IMR-90 (cell line): ENCODE measurements at regions not wholly inside any gene's neighbourhood (a gene's known extent, or its start where the extent isn't known, plus 50 kb on each side); places are given as distances from the start of the nearest gene placed in this dataset.

Experiments used
- ATAC-seq: fragments of 200-7000 bp; cut with Tn5 transposase; 2 replicates; pipeline ENCODE4 v1.9.1; 2020; ENCODE audit warnings: low read depth, mild to moderate bottlenecking, moderate library complexity
- BruUV-seq: library from RNA; stranded (reverse); fragments of 400-500 nt; replicated peaks from 2 replicates; lab custom pipeline; 2021; lab: Mats Ljungman, UMichigan
- CTCF ChIA-PET: fragments of 300-600 bp; formaldehyde crosslinking; extraction: SDS; loops from one replicate; lab custom pipeline; 2021; ENCODE audit warnings: antibody characterized with exemption; lab: Yijun Ruan, JAX
- POLR2A ChIA-PET: fragments of 300-600 bp; sonication (Branson Sonifier 250); formaldehyde crosslinking; loops from one replicate; lab custom pipeline; 2022; ENCODE audit warnings: antibody characterized with exemption; ENCODE audit not compliant: unreplicated experiment; lab: Charles Lee
- DNase-seq: peaks from one replicate; pipeline ENCODE4 v3.0.0; 2013
- H2AFZ ChIP-seq: replicated peaks from 2 replicates; pipeline ENCODE3; 2013; ENCODE audit warnings: low read length, mild to moderate bottlenecking; ENCODE audit not compliant: poor library complexity
- H2AK5ac ChIP-seq: 2 replicates; pipeline ENCODE4 v1.6.1; 2013; ENCODE audit warnings: low read depth, low read length, inconsistent platforms
- H2AK9ac ChIP-seq: replicated peaks from 2 replicates; pipeline ENCODE3; 2013; ENCODE audit warnings: mild to moderate bottlenecking, low read depth, low read length, moderate library complexity; ENCODE audit not compliant: poor library complexity
- H2BK120ac ChIP-seq: 2 replicates; pipeline ENCODE4 v1.6.1; 2013; ENCODE audit warnings: low read depth, low read length, inconsistent platforms
- H2BK15ac ChIP-seq: 3 replicates; pipeline ENCODE4 v1.6.1; 2013; ENCODE audit warnings: low read depth, low read length, inconsistent platforms
- H2BK20ac ChIP-seq: 2 replicates; pipeline ENCODE4 v1.6.1; 2013; ENCODE audit warnings: low read depth, mild to moderate bottlenecking, inconsistent platforms, low read length, moderate library complexity
- H2BK5ac ChIP-seq: 2 replicates; pipeline ENCODE4 v1.6.1; 2013; ENCODE audit warnings: mild to moderate bottlenecking, low read depth, low read length, inconsistent platforms; ENCODE audit not compliant: poor library complexity, severe bottlenecking
- H3K14ac ChIP-seq: replicated peaks from 2 replicates; pipeline ENCODE4 v1.6.1; 2013; ENCODE audit warnings: low read depth, low read length, inconsistent platforms
- H3K18ac ChIP-seq: 2 replicates; pipeline ENCODE4 v1.6.1; 2013; ENCODE audit warnings: low read depth, low read length, control low read depth
- H3K23ac ChIP-seq: 2 replicates; pipeline ENCODE4 v1.6.1; 2013; ENCODE audit warnings: low read depth, low read length, inconsistent platforms
- H3K27ac ChIP-seq: 2 replicates; pipeline ENCODE4 v1.5.1; 2013; ENCODE audit warnings: mild to moderate bottlenecking, control low read depth, low read length; ENCODE audit not compliant: insufficient read depth
- H3K27me3 ChIP-seq: 2 replicates; pipeline ENCODE4 v1.6.1; 2013; ENCODE audit warnings: low read length; ENCODE audit not compliant: control insufficient read depth, insufficient read depth
- H3K36me3 ChIP-seq: 2 replicates; pipeline ENCODE4 v1.6.1; 2013; ENCODE audit warnings: low read length, mixed read lengths; ENCODE audit not compliant: control insufficient read depth, insufficient read depth
- H3K4ac ChIP-seq: 2 replicates; pipeline ENCODE4 v1.6.1; 2013; ENCODE audit warnings: low read depth, low read length, inconsistent platforms
- H3K4me1 ChIP-seq: 2 replicates; pipeline ENCODE4 v1.6.1; 2013; ENCODE audit warnings: low read length, mixed read lengths; ENCODE audit not compliant: control insufficient read depth, insufficient read depth
- H3K4me2 ChIP-seq: 2 replicates; pipeline ENCODE4 v1.6.1; 2013; ENCODE audit warnings: low read depth, mild to moderate bottlenecking, control low read depth, low read length, moderate library complexity
- H3K4me3 ChIP-seq: 2 replicates; pipeline ENCODE4 v1.5.1; 2013; ENCODE audit warnings: low read depth, mild to moderate bottlenecking, control low read depth, low read length, moderate library complexity; ENCODE audit not compliant: insufficient read depth
- H3K56ac ChIP-seq: 2 replicates; pipeline ENCODE4 v1.6.1; 2013; ENCODE audit warnings: low read length, inconsistent platforms; ENCODE audit not compliant: insufficient read depth; ENCODE audit errors: extremely low read depth
- H3K79me1 ChIP-seq, 2 experiments: 2 replicates each; pipeline ENCODE4 v1.6.1; 2013; ENCODE audit warnings: low read length in 2 of 2, inconsistent platforms in 1 of 2, low read depth in 1 of 2
- H3K9ac ChIP-seq: 2 replicates; pipeline ENCODE4 v1.6.1; 2013; ENCODE audit warnings: low read depth, low read length, control low read depth
- H3K9me1 ChIP-seq: 2 replicates; pipeline ENCODE4 v1.6.1; 2013; ENCODE audit warnings: low read length, inconsistent platforms; ENCODE audit not compliant: insufficient read depth
- H3K9me3 ChIP-seq: 2 replicates; pipeline ENCODE4 v1.6.1; 2013; ENCODE audit warnings: low read length; ENCODE audit not compliant: control insufficient read depth, insufficient read depth
- H4K20me1 ChIP-seq: 2 replicates; pipeline ENCODE4 v1.6.1; 2013; ENCODE audit warnings: low read length, inconsistent platforms; ENCODE audit not compliant: insufficient read depth
- H4K5ac ChIP-seq: 2 replicates; pipeline ENCODE4 v1.6.1; 2013; ENCODE audit warnings: mild to moderate bottlenecking, low read depth, low read length, control low read depth
- H4K8ac ChIP-seq, 2 experiments: 2 replicates each; pipeline ENCODE4 v1.6.1; 2013; ENCODE audit warnings: low read depth in 2 of 2, low read length in 2 of 2, control low read depth in 1 of 2, inconsistent platforms in 1 of 2
- H4K91ac ChIP-seq: 2 replicates; pipeline ENCODE4 v1.6.1; 2013; ENCODE audit warnings: low read depth, low read length, inconsistent platforms; ENCODE audit not compliant: insufficient read depth
- CEBPB ChIP-seq: IDR thresholded peaks from 2 replicates; pipeline ENCODE4 v1.6.1; 2012; ENCODE audit warnings: low read depth, low read length, improper control_type of control experiment
- CHD1 ChIP-seq: IDR thresholded peaks from 2 replicates; pipeline ENCODE4 v1.6.1; 2012; ENCODE audit warnings: low read depth, low read length, improper control_type of control experiment
- FOS ChIP-seq: fragments of 150-350 bp; IDR thresholded peaks from 2 replicates; pipeline ENCODE4 v1.6.1; 2016; ENCODE audit warnings: low read depth, low read length
- MAFK ChIP-seq: IDR thresholded peaks from 2 replicates; pipeline ENCODE4 v1.6.1; 2012; ENCODE audit warnings: low read depth, low read length, improper control_type of control experiment
- MAZ ChIP-seq: IDR thresholded peaks from 2 replicates; pipeline ENCODE4 v1.6.1; 2012; ENCODE audit warnings: low read depth, mild to moderate bottlenecking, low read length, improper control_type of control experiment, moderate library complexity, borderline replicate concordance
- MXI1 ChIP-seq: IDR thresholded peaks from 2 replicates; pipeline ENCODE4 v1.6.1; 2012; ENCODE audit warnings: low read depth, mild to moderate bottlenecking, low read length, moderate library complexity, borderline replicate concordance
- NFE2L2 ChIP-seq: fragments of 150-350 bp; IDR thresholded peaks from 2 replicates; pipeline ENCODE4 v1.6.1; 2016; ENCODE audit warnings: low read depth, mild to moderate bottlenecking, low read length
- POLR2A ChIP-seq: IDR thresholded peaks from 2 replicates; pipeline ENCODE4 v1.6.1; 2012; ENCODE audit warnings: mild to moderate bottlenecking, low read depth, low read length
- RAD21 ChIP-seq: IDR thresholded peaks from 2 replicates; pipeline ENCODE4 v1.6.1; 2012; ENCODE audit warnings: low read length, improper control_type of control experiment
- WGBS, 2 experiments: methylation state at CpG; one replicate each; pipeline versions ENCODE4 v1.1.5 to v1.1.7; 2013; ENCODE audit warnings: missing lambda C conversion rate in 2 of 2; ENCODE audit not compliant: insufficient read length in 1 of 2; ENCODE audit errors: extremely low coverage in 2 of 2; 5-methylcytosine and 5-hydroxymethylcytosine counted together
- dilution Hi-C: fragments of 300-500 bp; cut with HindIII; formaldehyde crosslinking; loops from one replicate; pipeline ENCODE4 v1.14.3; 2018; ENCODE audit warnings: low sequenced_read_pairs; ENCODE audit not compliant: unreplicated experiment
- in situ Hi-C: fragments of 300-500 bp; cut with MboI; formaldehyde crosslinking; loops from 3 replicates; pipeline ENCODE4 v1.14.3; 2019; ENCODE audit warnings: low sequenced_read_pairs, inconsistent platforms, mixed read lengths
- intact Hi-C: fragments of 100-400 bp; cut with micrococcal nuclease; formaldehyde crosslinking; loops from 2 replicates; pipeline ENCODE4 v1.10.0; 2022

GRCh38 chr20:51876313-51876940 is 74.1 kb upstream of the SALL4 start:
- H3K56ac ChIP-seq, result no peak overlapping the region
- no peak overlapping the region for H2AK5ac ChIP-seq
- BruUV-seq, result no TSS peak
- no peaks in the 10 kb centered on the region for H3K9me1 ChIP-seq
- DNase-seq (no peak), ATAC-seq (no peak)
- no peak overlapping the region for H2BK20ac ChIP-seq
- no peak overlapping the region for H2AK9ac ChIP-seq
- dilution Hi-C loops (no loop called here), intact Hi-C loops (no loop called here), in situ Hi-C loops (no loop called here)
- H3K14ac ChIP-seq, result no peak overlapping the region
- H4K5ac ChIP-seq, result no peak overlapping the region
- POLR2A ChIA-PET, result no interaction called here
- H3K4me1 ChIP-seq, result no peaks in the 10 kb centered on the region
- H3K27ac ChIP-seq, result no peak overlapping the region
- no peak overlapping the region for H2BK120ac ChIP-seq
- H2BK15ac ChIP-seq, result no peak overlapping the region
- H3K4me2 ChIP-seq, result no peak overlapping the region
- no peaks in the 10 kb centered on the region for H3K79me1 ChIP-seq
- no peak for TF ChIP-seq MAZ
- no peak for TF ChIP-seq CEBPB
- no peak for TF ChIP-seq RAD21
- no peak for TF ChIP-seq MAFK
- no peak for TF ChIP-seq MXI1
- no peak for TF ChIP-seq FOS
- no peak for TF ChIP-seq POLR2A
- no peak for TF ChIP-seq CHD1
- no peak for TF ChIP-seq NFE2L2
- H3K9me3 ChIP-seq, result no peaks in the 10 kb centered on the region
- no peak overlapping the region for H3K4me3 ChIP-seq
- no peaks in the 10 kb centered on the region for H4K20me1 ChIP-seq
- H3K4ac ChIP-seq, result no peak overlapping the region
- H3K23ac ChIP-seq, result no peak overlapping the region
- no CpG with 5 or more reads among the region's 8 CpGs for WGBS, 2 experiments
- no peak overlapping the region for H4K8ac ChIP-seq
- no peak overlapping the region for H3K18ac ChIP-seq
- H3K9ac ChIP-seq, result no peak overlapping the region
- no peak overlapping the region for H2AFZ ChIP-seq
- CTCF ChIA-PET, result no interaction called here
- no peaks in the 10 kb centered on the region for H3K36me3 ChIP-seq
- H4K91ac ChIP-seq, result no peak overlapping the region
- H3K27me3 ChIP-seq, result peaks cover 4% of the 10 kb centered on the region
- no peak overlapping the region for H2BK5ac ChIP-seq
